Vagina (tissue), 2 donors: ENCODE measurements at regions not wholly inside any gene's neighbourhood (a gene's known extent, or its start where the extent isn't known, plus 50 kb on each side); places are given as distances from the start of the nearest gene placed in this dataset.

ENCODE experiments used
- DNase-seq, 2 donors: peaks; one replicate each; pipeline ENCODE4 v3.0.0-alpha.2; 2017; ENCODE audit errors: extremely low spot score in 2 of 2
- H3K27ac ChIP-seq: fragments of 200-600 bp; sonication (generic); one replicate; pipeline ENCODE4 v1.5.1; 2019
- H3K27me3 ChIP-seq: fragments of 200-600 bp; sonication (generic); one replicate; pipeline ENCODE4 v1.5.1; 2019
- H3K36me3 ChIP-seq, 2 donors: fragments of 200-600 bp; sonication (generic); one replicate each; pipeline ENCODE4 v1.5.1; 2017 to 2019
- H3K4me1 ChIP-seq: fragments of 200-600 bp; sonication (generic); one replicate; pipeline ENCODE4 v1.5.1; 2019
- H3K4me3 ChIP-seq, 2 donors: fragments of 200-600 bp; sonication (generic); 1 replicate in 1 of 2; 2 replicates in 1 of 2; pipeline ENCODE4 v1.5.1; 2016 to 2019
- H3K9me3 ChIP-seq: fragments of 200-600 bp; sonication (generic); one replicate; pipeline ENCODE4 v1.5.1; 2019
- CTCF ChIP-seq, 3 experiments: fragments of 450-650 bp in 2 of 3; fragments of 200-600 bp in 1 of 3; sonication (generic) in 1 of 3; IDR thresholded peaks; one replicate each; pipeline ENCODE4 v1.5.1; 2017 to 2019; ENCODE audit warnings: antibody characterized with exemption in 3 of 3, mild to moderate bottlenecking in 2 of 3, moderate library complexity in 2 of 3
- POLR2A ChIP-seq, 2 donors: fragments of 450-650 bp; IDR thresholded peaks; one replicate each; pipeline ENCODE4 v1.6.1; 2017; ENCODE audit warnings: antibody characterized with exemption in 2 of 2, mild to moderate bottlenecking in 2 of 2, moderate library complexity in 2 of 2
- POLR2AphosphoS5 ChIP-seq, 2 donors: sonication (generic); formaldehyde crosslinking; IDR thresholded peaks; one replicate each; pipeline ENCODE4 v1.9.0; 2017; ENCODE audit warnings: antibody characterized with exemption in 2 of 2, mild to moderate bottlenecking in 2 of 2, low read depth in 1 of 2; ENCODE audit not compliant: insufficient read depth in 1 of 2
- intact Hi-C: fragments of 100-400 bp; cut with DNase I; formaldehyde crosslinking; loops from one replicate; pipeline ENCODE4 v1.15.1; 2023

GRCh38 chr4:66628146-66628545 is 917.2 kb downstream of the CENPC start:
- Histone ChIP-seq H3K27me3 (no peaks in the 10 kb centered on the region), H3K4me1 (no peaks in the 10 kb centered on the region), H3K4me3 (no peak overlapping the region), H3K27ac (no peak overlapping the region), H3K9me3 (no peaks in the 10 kb centered on the region), H3K36me3 (no peaks in the 10 kb centered on the region)
- intact Hi-C loops: no loop called here
- no peak for DNase-seq
- TF ChIP-seq POLR2A (IDR thresholded peaks at IDR 0.05) (no peak), CTCF (IDR thresholded peaks at IDR 0.05) (no peak), POLR2AphosphoS5 (IDR thresholded peaks at IDR 0.05; ENCODE audit: insufficient read depth in 1 of 2, low read depth in 1 of 2) (no peak)

- H3K9me3 ChIP-seq: no peaks in the 10 kb centered on the region
- no peak overlapping the region for H3K27ac ChIP-seq
- H3K27me3 ChIP-seq: no peaks in the 10 kb centered on the region
- DNase-seq: no peak
- intact Hi-C loops: no loop called here
- H3K36me3 ChIP-seq: no peaks in the 10 kb centered on the region
- TF ChIP-seq POLR2AphosphoS5 (IDR thresholded peaks at IDR 0.05; ENCODE audit: insufficient read depth in 1 of 2, low read depth in 1 of 2) (no peak), POLR2A (IDR thresholded peaks at IDR 0.05) (no peak), CTCF (IDR thresholded peaks at IDR 0.05) (no peak)
- H3K4me1 ChIP-seq: no peaks in the 10 kb centered on the region
- no peak overlapping the region for H3K4me3 ChIP-seq
Measured at GRCh38 chr4:66625480-66625879, 919.8 kb downstream of the CENPC start.

GRCh38 chr4:66613591-66613990 is 931.7 kb downstream of the CENPC start:
- no peak for DNase-seq
- intact Hi-C loops: no loop called here
- H3K4me3 ChIP-seq: no peak overlapping the region

GRCh38 chr4:66609014-66609413 is 936.3 kb downstream of the CENPC start:
- Histone ChIP-seq H3K36me3 (no peaks in the 10 kb centered on the region), H3K4me1 (no peaks in the 10 kb centered on the region), H3K27ac (no peak overlapping the region), H3K27me3 (no peaks in the 10 kb centered on the region), H3K9me3 (no peaks in the 10 kb centered on the region), H3K4me3 (no peak overlapping the region)
- DNase-seq: no peak
- TF ChIP-seq CTCF (IDR thresholded peaks at IDR 0.05): no peak
- no peak for TF ChIP-seq POLR2AphosphoS5 (IDR thresholded peaks at IDR 0.05; ENCODE audit: insufficient read depth in 1 of 2, low read depth in 1 of 2)
- no peak for TF ChIP-seq POLR2A (IDR thresholded peaks at IDR 0.05)
- intact Hi-C loops: no loop called here

More at GRCh38 chr4:66613591-66613990, 931.7 kb downstream of the CENPC start:
- Histone ChIP-seq H3K9me3 (no peaks in the 10 kb centered on the region), H3K27me3 (no peaks in the 10 kb centered on the region), H3K4me1 (no peaks in the 10 kb centered on the region), H3K36me3 (no peaks in the 10 kb centered on the region), H3K27ac (no peak overlapping the region)
- TF ChIP-seq POLR2AphosphoS5 (IDR thresholded peaks at IDR 0.05; ENCODE audit: insufficient read depth in 1 of 2, low read depth in 1 of 2): no peak
- no peak for TF ChIP-seq CTCF (IDR thresholded peaks at IDR 0.05)
- TF ChIP-seq POLR2A (IDR thresholded peaks at IDR 0.05): no peak

- intact Hi-C loops: no loop called here
- H3K4me1 ChIP-seq: no peaks in the 10 kb centered on the region
- no peak for DNase-seq
- no peak overlapping the region for H3K27ac ChIP-seq
- H3K27me3 ChIP-seq: no peaks in the 10 kb centered on the region
- no peak overlapping the region for H3K4me3 ChIP-seq
- H3K36me3 ChIP-seq: no peaks in the 10 kb centered on the region
- TF ChIP-seq POLR2AphosphoS5 (IDR thresholded peaks at IDR 0.05; ENCODE audit: insufficient read depth in 1 of 2, low read depth in 1 of 2) (no peak), CTCF (IDR thresholded peaks at IDR 0.05) (no peak), POLR2A (IDR thresholded peaks at IDR 0.05) (no peak)
- no peaks in the 10 kb centered on the region for H3K9me3 ChIP-seq
Measured at GRCh38 chr4:66606908-66607307, 936.6 kb upstream of the EPHA5 start.
